Adipocyte (in vitro differentiated cells): ENCODE measurements at regions not wholly inside any gene's neighbourhood (a gene's known extent, or its start where the extent isn't known, plus 50 kb on each side); places are given as distances from the start of the nearest gene placed in this dataset.

Experiments used
- DNase-seq: peaks from one replicate; pipeline ENCODE4 v3.0.0-alpha.2; 2015; ENCODE audit warnings: low read depth
- H3K27me3 ChIP-seq: replicated peaks from 2 replicates; pipeline ENCODE4 v1.7.0; 2013; ENCODE audit warnings: mild to moderate bottlenecking, low read length, moderate library complexity; ENCODE audit not compliant: control insufficient read depth, insufficient read depth
- H3K36me3 ChIP-seq: 2 replicates; pipeline ENCODE4 v1.7.0; 2013; ENCODE audit warnings: low read length, mild to moderate bottlenecking, moderate library complexity; ENCODE audit not compliant: control insufficient read depth, insufficient read depth, severe bottlenecking
- H3K4me1 ChIP-seq: 2 replicates; pipeline ENCODE4 v1.7.0; 2013; ENCODE audit warnings: mild to moderate bottlenecking, low read length, moderate library complexity; ENCODE audit not compliant: control insufficient read depth, insufficient read depth
- H3K4me3 ChIP-seq: 2 replicates; pipeline ENCODE4 v1.7.0; 2013; ENCODE audit warnings: mild to moderate bottlenecking, low read length, moderate library complexity
- H3K9ac ChIP-seq: 2 replicates; pipeline ENCODE4 v1.7.0; 2013; ENCODE audit warnings: mild to moderate bottlenecking, low read length, moderate library complexity
- H3K9me3 ChIP-seq: 2 replicates; pipeline ENCODE4 v1.7.0; 2013; ENCODE audit warnings: mild to moderate bottlenecking, low read length, moderate library complexity; ENCODE audit not compliant: control insufficient read depth

GRCh38 chr14:97010491-97011160, 213.4 kb downstream of the VRK1 start:
- Histone ChIP-seq H3K36me3 (no peaks in the 10 kb centered on the region), H3K4me1 (no peaks in the 10 kb centered on the region), H3K9ac (no peak overlapping the region), H3K4me3 (no peak overlapping the region), H3K27me3 (no peaks in the 10 kb centered on the region), H3K9me3 (no peaks in the 10 kb centered on the region)
- no peak for DNase-seq

GRCh38 chr14:97013878-97014277, 216.7 kb downstream of the VRK1 start:
- no peak overlapping the region for H3K9ac ChIP-seq
- H3K4me1 ChIP-seq, result no peaks in the 10 kb centered on the region
- H3K27me3 ChIP-seq, result no peaks in the 10 kb centered on the region
- no peak for DNase-seq
- H3K36me3 ChIP-seq, result no peaks in the 10 kb centered on the region
- H3K4me3 ChIP-seq, result no peak overlapping the region
- peaks cover 8% of the 10 kb centered on the region for H3K9me3 ChIP-seq

DNA sequence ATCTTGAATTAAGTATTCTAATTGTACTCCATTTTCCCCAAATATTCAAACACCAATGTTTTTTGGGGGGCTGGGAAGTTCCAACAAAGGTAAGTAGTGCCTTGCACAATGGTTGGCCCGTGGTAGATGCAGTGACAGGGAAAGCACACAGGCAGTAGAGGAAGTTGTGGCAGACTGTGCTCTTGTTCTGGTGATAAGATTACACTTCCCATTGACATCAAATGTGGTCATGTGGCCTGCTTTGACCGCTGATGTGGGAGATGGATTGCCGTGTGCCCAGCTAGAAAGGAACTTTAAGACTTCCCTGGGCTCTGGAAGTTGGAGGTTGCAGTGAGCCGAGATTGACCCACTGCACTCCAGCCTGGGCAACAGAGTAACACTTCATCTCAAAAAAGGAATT, 223.8 kb downstream of the VRK1 start:
- Histone ChIP-seq H3K4me1 (no peaks in the 10 kb centered on the region), H3K9ac (no peak overlapping the region), H3K36me3 (no peaks in the 10 kb centered on the region), H3K27me3 (peaks cover 8% of the 10 kb centered on the region), H3K9me3 (peaks cover 10% of the 10 kb centered on the region), H3K4me3 (no peak overlapping the region)
- no peak for DNase-seq

DNA sequence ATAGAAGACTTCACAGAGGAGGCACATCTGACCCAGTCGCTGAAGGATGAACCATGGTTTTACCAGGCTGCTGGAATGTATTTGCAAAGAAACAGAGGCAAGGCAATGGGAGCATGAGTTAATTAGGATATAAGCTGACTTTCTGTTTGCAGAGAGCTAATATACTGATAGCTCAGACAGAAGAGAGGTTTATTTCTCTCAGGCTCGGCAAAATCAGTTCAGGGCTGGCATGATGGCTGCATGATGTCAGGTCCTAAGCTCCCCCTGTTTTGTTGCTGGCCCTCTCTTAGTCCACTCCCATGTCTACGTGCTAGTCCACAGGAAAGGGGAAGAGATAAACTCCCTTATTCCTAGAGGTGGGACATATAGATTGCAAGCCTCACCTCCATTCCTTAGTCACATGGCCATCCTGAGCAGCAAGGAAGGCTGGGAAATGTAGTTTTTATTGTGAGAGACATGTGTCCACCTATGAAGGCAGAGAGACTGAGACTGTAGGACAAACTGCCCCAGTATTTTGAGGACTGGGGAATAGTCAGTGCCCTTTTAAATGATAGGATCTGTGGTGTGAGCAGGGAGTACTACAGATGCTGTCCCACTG, 224.5 kb downstream of the VRK1 start:
- H3K4me1 ChIP-seq, result no peaks in the 10 kb centered on the region
- no peak overlapping the region for H3K4me3 ChIP-seq
- H3K9me3 ChIP-seq, result peaks cover 10% of the 10 kb centered on the region
- no peak overlapping the region for H3K9ac ChIP-seq
- peaks cover 8% of the 10 kb centered on the region for H3K27me3 ChIP-seq
- H3K36me3 ChIP-seq, result no peaks in the 10 kb centered on the region
- DNase-seq, result no peak

GRCh38 chr14:97022741-97023140, 225.6 kb downstream of the VRK1 start:
- no peak overlapping the region for H3K9ac ChIP-seq
- no peaks in the 10 kb centered on the region for H3K4me1 ChIP-seq
- no peaks in the 10 kb centered on the region for H3K36me3 ChIP-seq
- no peak overlapping the region for H3K4me3 ChIP-seq
- H3K27me3 ChIP-seq, result peaks cover 8% of the 10 kb centered on the region
- peaks cover 8% of the 10 kb centered on the region for H3K9me3 ChIP-seq
- DNase-seq, result no peak

GRCh38 chr14:97023871-97024270, 226.7 kb downstream of the VRK1 start:
- H3K36me3 ChIP-seq, result no peaks in the 10 kb centered on the region
- no peak overlapping the region for H3K9ac ChIP-seq
- peaks cover 8% of the 10 kb centered on the region for H3K27me3 ChIP-seq
- H3K4me3 ChIP-seq, result no peak overlapping the region
- peaks cover 6% of the 10 kb centered on the region for H3K9me3 ChIP-seq
- DNase-seq, result no peak
- H3K4me1 ChIP-seq, result no peaks in the 10 kb centered on the region

DNA sequence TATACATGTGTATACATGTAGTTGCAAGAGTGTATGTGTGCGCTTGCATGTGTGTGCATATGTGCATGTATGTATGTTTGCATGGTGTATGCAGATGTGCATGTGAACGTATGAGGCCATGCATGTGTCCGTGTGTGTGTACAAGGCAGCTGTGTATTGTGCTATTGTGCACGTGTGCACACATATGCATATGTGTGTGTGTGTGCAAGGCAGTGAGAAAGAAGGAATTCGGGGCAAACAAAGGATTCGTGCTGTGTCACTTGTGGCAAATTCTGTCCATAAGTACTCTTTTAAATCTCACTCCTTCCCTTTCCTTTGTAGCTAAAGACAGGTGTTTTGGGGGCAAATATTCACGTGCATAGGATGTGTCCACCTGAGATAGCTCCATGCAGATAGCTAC, 227.1 kb downstream of the VRK1 start:
- no peaks in the 10 kb centered on the region for H3K4me1 ChIP-seq
- H3K36me3 ChIP-seq, result no peaks in the 10 kb centered on the region
- H3K9me3 ChIP-seq, result peaks cover 6% of the 10 kb centered on the region
- no peak overlapping the region for H3K4me3 ChIP-seq
- no peak for DNase-seq
- no peak overlapping the region for H3K9ac ChIP-seq
- peaks cover 8% of the 10 kb centered on the region for H3K27me3 ChIP-seq

- H3K9ac ChIP-seq, result no peak overlapping the region
- no peaks in the 10 kb centered on the region for H3K4me1 ChIP-seq
- DNase-seq, result no peak
- peaks cover 8% of the 10 kb centered on the region for H3K27me3 ChIP-seq
- peaks cover 6% of the 10 kb centered on the region for H3K9me3 ChIP-seq
- H3K4me3 ChIP-seq, result no peak overlapping the region
- no peaks in the 10 kb centered on the region for H3K36me3 ChIP-seq
Observed at GRCh38 chr14:97025722-97026121, 228.5 kb downstream of the VRK1 start.

DNA sequence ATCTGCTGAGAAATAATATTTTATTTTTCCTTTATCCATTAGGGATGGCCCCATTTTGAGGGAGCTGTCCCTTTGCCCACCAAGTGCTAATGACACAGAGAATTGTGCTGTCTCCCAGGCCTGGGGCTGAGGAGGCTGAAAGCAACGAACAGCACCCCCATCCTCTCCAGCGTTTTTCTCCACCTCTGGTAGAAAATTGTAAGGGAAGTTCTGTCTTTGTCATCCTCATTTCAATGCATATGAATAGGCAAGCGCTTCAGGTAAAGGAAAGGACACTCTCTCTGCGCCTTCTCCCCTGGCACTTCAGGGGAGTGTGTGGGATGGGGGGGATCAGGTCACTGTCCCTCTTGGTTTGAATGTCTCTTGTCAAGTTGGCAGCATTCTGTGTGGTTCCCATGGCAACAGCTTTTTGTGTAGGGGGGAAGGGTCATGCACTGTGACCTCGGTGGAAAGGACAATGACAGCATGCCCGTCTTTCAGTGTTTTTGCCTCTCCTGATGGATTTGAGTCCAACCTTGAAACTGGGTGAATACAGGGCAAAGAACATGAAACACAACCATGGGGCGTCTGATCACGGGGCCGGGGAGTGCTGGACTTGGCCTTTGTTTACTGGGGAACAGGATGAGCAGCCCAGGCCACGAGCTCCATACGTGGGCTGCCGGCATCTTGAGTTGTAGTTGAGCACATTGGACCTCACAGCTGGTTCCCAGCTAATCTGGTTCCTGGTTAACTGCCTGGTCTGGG, 230.2 kb downstream of the VRK1 start:
- Histone ChIP-seq H3K4me3 (no peak overlapping the region), H3K36me3 (no peaks in the 10 kb centered on the region), H3K27me3 (peaks cover 8% of the 10 kb centered on the region), H3K9ac (no peak overlapping the region), H3K4me1 (no peaks in the 10 kb centered on the region), H3K9me3 (peaks cover 6% of the 10 kb centered on the region)
- DNase-seq, result no peak

DNA sequence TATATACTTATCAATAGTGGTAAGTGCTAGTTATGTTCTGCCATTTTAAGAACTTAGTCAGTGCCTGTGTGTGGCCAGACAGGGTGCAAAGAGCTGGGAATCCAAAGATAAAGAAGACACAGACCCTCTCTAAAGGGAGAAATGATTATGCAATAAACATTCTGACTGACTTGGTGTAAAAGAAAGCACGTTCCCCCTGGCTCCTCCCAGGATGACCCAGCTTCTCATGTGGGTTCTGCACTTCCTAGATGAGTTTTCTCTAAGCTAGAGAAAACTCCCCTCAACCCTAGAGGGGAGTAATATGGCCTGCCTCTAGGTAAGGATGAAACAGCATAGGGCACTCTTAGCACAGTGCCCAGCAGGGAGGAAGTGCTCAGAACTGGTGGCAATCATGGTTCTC, 231.2 kb downstream of the VRK1 start:
- Histone ChIP-seq H3K4me1 (no peaks in the 10 kb centered on the region), H3K27me3 (peaks cover 8% of the 10 kb centered on the region), H3K9ac (no peak overlapping the region), H3K4me3 (no peak overlapping the region), H3K9me3 (peaks cover 6% of the 10 kb centered on the region), H3K36me3 (no peaks in the 10 kb centered on the region)
- no peak for DNase-seq

GRCh38 chr14:97029800-97030199, 232.6 kb downstream of the VRK1 start:
- no peaks in the 10 kb centered on the region for H3K36me3 ChIP-seq
- peaks cover 7% of the 10 kb centered on the region for H3K27me3 ChIP-seq
- no peak for DNase-seq
- H3K4me1 ChIP-seq, result no peaks in the 10 kb centered on the region
- H3K9ac ChIP-seq, result no peak overlapping the region
- H3K9me3 ChIP-seq, result peaks cover 3% of the 10 kb centered on the region
- H3K4me3 ChIP-seq, result no peak overlapping the region
